A549 (cell line): ENCODE measurements at regions not wholly inside any gene's neighbourhood (a gene's known extent, or its start where the extent isn't known, plus 50 kb on each side); places are given as distances from the start of the nearest gene placed in this dataset.
A peak's percentile ranks its signal among the peaks of the same experiment; 100 is the strongest.

Source experiments
- ATAC-seq, 2 experiments: fragments of 200-7000 bp in 1 of 2; fragments of >200 bp in 1 of 2; cut with Nextera tagmentation in 1 of 2; cut with Tn5 transposase in 1 of 2; 3 replicates each; pipeline versions ENCODE4 v1.8.0 to v1.9.1; 2018 to 2020; ENCODE audit warnings: mild to moderate bottlenecking in 1 of 2, moderate library complexity in 1 of 2
- CTCF ChIA-PET: fragments of 300-600 bp; sonication (Branson Sonifier 250); formaldehyde crosslinking; extraction: SDS; loops from one replicate; lab custom pipeline; 2021; ENCODE audit warnings: antibody characterized with exemption, inconsistent platforms; lab: Yijun Ruan, JAX
- POLR2A ChIA-PET: fragments of 350-600 bp; formaldehyde crosslinking; extraction: SDS; loops from one replicate; lab custom pipeline; 2021; ENCODE audit warnings: antibody characterized with exemption, inconsistent platforms; lab: Yijun Ruan, JAX
- DNase-seq, 2 experiments: peaks; one replicate each; pipeline versions ENCODE4 v3.0.0 to v3.0.0-alpha.2; 2011 to 2016; ENCODE audit warnings: low read depth in 1 of 2, low spot score in 1 of 2
- FAIRE-seq: peaks from 2 replicates; lab custom pipeline; 2011; peaks lifted over from hg19 to GRCh38; lab: Jason Lieb, UNC
- H3K27ac ChIP-seq, 2 experiments: fragments of >200 bp; sonication (Bioruptor Twin); formaldehyde crosslinking; 3 replicates each; pipeline ENCODE4 v1.5.1; 2016 to 2017
- H3K4me1 ChIP-seq: fragments of >200 bp; sonication (Bioruptor Twin); formaldehyde crosslinking; 3 replicates; pipeline ENCODE4 v1.6.1; 2016
- H3K4me2 ChIP-seq: fragments of >200 bp; sonication (Bioruptor Twin); formaldehyde crosslinking; 3 replicates; pipeline ENCODE4 v1.6.1; 2016
- H3K4me3 ChIP-seq: fragments of >200 bp; sonication (Bioruptor Twin); formaldehyde crosslinking; 3 replicates; pipeline ENCODE4 v1.5.1; 2016
- H3K9me3 ChIP-seq: fragments of >200 bp; sonication (Bioruptor Twin); formaldehyde crosslinking; 3 replicates; pipeline ENCODE4 v1.6.1; 2016
- CBX2 ChIP-seq: fragments of 200-600 bp; sonication (generic); IDR thresholded peaks from 2 replicates; pipeline ENCODE4 v1.6.1; 2016; ENCODE audit warnings: low read depth, mild to moderate bottlenecking, borderline replicate concordance
- CBX8 ChIP-seq: fragments of 200-600 bp; sonication (generic); IDR thresholded peaks from 2 replicates; pipeline ENCODE4 v1.6.1; 2016
- EP300 ChIP-seq, 2 experiments: fragments of >200 bp; sonication (Bioruptor Twin); formaldehyde crosslinking; IDR thresholded peaks; 2 replicates in 1 of 2; 3 replicates in 1 of 2; pipeline ENCODE4 v1.6.1; 2016 to 2017
- FOSB ChIP-seq: fragments of 250-450 bp; sonication (Bioruptor Pico); IDR thresholded peaks from 2 replicates; pipeline ENCODE4 v1.5.0; 2020; ENCODE audit warnings: mild to moderate bottlenecking, moderate library complexity
- JUNB ChIP-seq: fragments of >200 bp; sonication (Bioruptor Twin); formaldehyde crosslinking; IDR thresholded peaks from 2 replicates; pipeline ENCODE4 v1.6.1; 2016
- MYC ChIP-seq: IDR thresholded peaks from 2 replicates; pipeline ENCODE4 v1.6.1; 2012; ENCODE audit warnings: mild to moderate bottlenecking, inconsistent platforms, low read length, improper control_type of control experiment, borderline replicate concordance
- NR3C1 ChIP-seq: fragments of >200 bp; sonication (Bioruptor Twin); formaldehyde crosslinking; IDR thresholded peaks from 3 replicates; pipeline ENCODE4 v1.6.1; 2017
- POLR2AphosphoS2 ChIP-seq: conservative IDR thresholded peaks from 2 replicates; pipeline ENCODE4 v1.6.1; 2012; ENCODE audit warnings: low read length, improper control_type of control experiment, inconsistent platforms
- RAD21 ChIP-seq, 2 experiments: fragments of >200 bp in 1 of 2; sonication (Bioruptor Twin) in 1 of 2; formaldehyde crosslinking in 1 of 2; IDR thresholded peaks in 1 of 2; conservative IDR thresholded peaks in 1 of 2; 2 replicates in 1 of 2; 3 replicates in 1 of 2; pipeline ENCODE4 v1.6.1; 2012 to 2018; ENCODE audit warnings: inconsistent platforms in 1 of 2
- SMC3 ChIP-seq: fragments of >200 bp; sonication (Bioruptor Twin); formaldehyde crosslinking; IDR thresholded peaks from 3 replicates; pipeline ENCODE4 v1.6.1; 2018; ENCODE audit warnings: inconsistent platforms
- SREBF2 ChIP-seq: fragments of 450-650 bp; IDR thresholded peaks from 2 replicates; pipeline ENCODE4 v1.6.1; 2014; ENCODE audit warnings: mild to moderate bottlenecking, moderate library complexity
- TFCP2L1 ChIP-seq: fragments of 250-450 bp; sonication (Bioruptor Pico); IDR thresholded peaks from 2 replicates; pipeline ENCODE4 v1.5.0; 2021; ENCODE audit warnings: mild to moderate bottlenecking
- TP53 ChIP-seq: fragments of 250-450 bp; sonication (Bioruptor Pico); IDR thresholded peaks from 2 replicates; pipeline ENCODE4 v1.5.0; 2021; ENCODE audit warnings: mild to moderate bottlenecking, moderate library complexity
- ZSCAN20 ChIP-seq: fragments of 250-450 bp; sonication (Bioruptor Pico); IDR thresholded peaks from 2 replicates; pipeline ENCODE4 v1.8.0; 2022; ENCODE audit warnings: mild to moderate bottlenecking, moderate library complexity
- WGBS: methylation state at CpG from one replicate; pipeline ENCODE4 v1.1.6; 2017; ENCODE audit errors: missing lambda C conversion rate; 5-methylcytosine and 5-hydroxymethylcytosine counted together
- TF ChIP-seq, protein P1 (sequence below): IDR thresholded peaks from 2 replicates; pipeline ENCODE4 v1.6.1; 2012
- TF ChIP-seq, protein P2 (sequence below): fragments of 200-600 bp; sonication (generic); IDR thresholded peaks from 2 replicates; pipeline ENCODE4 v1.6.1; 2016; ENCODE audit warnings: antibody characterized with exemption, mild to moderate bottlenecking, moderate library complexity
- TF ChIP-seq, protein P3 (sequence below): fragments of >200 bp; sonication (Bioruptor Twin); formaldehyde crosslinking; IDR thresholded peaks from 3 replicates; pipeline ENCODE4 v1.5.1; 2016
- TF ChIP-seq, protein P4 (sequence below): fragments of 150-350 bp; IDR thresholded peaks from 2 replicates; pipeline ENCODE4 v1.6.1; 2014; ENCODE audit warnings: low read depth, mild to moderate bottlenecking, low read length

DNA sequence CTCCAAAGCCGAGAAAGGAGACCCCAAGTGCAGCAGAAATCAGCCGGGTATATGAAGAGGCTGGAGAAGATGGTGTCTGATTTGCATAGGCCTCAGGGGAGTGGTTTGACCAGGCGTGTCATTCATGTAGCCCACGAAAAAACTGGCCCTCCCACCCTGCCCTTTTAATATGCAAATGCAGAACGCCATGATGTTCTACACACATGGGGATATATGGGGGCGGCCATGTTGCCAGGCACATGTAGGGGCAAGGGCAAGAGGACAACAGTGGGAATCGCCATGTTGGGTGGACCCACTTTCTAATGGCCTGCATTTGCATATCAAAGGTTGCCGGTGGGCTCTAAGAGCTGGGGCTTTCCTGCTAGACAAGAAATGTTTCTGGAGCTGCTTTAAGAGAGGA is 86.4 kb downstream of the ISX start (continued):
- TF ChIP-seq, protein P1, sequence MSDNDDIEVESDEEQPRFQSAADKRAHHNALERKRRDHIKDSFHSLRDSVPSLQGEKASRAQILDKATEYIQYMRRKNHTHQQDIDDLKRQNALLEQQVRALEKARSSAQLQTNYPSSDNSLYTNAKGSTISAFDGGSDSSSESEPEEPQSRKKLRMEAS, result no peak
- TF ChIP-seq MYC, result no peak
- TF ChIP-seq CBX2, result no peak
- no peak for TF ChIP-seq POLR2AphosphoS2
- TF ChIP-seq, protein P2, sequence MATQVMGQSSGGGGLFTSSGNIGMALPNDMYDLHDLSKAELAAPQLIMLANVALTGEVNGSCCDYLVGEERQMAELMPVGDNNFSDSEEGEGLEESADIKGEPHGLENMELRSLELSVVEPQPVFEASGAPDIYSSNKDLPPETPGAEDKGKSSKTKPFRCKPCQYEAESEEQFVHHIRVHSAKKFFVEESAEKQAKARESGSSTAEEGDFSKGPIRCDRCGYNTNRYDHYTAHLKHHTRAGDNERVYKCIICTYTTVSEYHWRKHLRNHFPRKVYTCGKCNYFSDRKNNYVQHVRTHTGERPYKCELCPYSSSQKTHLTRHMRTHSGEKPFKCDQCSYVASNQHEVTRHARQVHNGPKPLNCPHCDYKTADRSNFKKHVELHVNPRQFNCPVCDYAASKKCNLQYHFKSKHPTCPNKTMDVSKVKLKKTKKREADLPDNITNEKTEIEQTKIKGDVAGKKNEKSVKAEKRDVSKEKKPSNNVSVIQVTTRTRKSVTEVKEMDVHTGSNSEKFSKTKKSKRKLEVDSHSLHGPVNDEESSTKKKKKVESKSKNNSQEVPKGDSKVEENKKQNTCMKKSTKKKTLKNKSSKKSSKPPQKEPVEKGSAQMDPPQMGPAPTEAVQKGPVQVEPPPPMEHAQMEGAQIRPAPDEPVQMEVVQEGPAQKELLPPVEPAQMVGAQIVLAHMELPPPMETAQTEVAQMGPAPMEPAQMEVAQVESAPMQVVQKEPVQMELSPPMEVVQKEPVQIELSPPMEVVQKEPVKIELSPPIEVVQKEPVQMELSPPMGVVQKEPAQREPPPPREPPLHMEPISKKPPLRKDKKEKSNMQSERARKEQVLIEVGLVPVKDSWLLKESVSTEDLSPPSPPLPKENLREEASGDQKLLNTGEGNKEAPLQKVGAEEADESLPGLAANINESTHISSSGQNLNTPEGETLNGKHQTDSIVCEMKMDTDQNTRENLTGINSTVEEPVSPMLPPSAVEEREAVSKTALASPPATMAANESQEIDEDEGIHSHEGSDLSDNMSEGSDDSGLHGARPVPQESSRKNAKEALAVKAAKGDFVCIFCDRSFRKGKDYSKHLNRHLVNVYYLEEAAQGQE, result no peak
- no peak for TF ChIP-seq SREBF2
- TF ChIP-seq TFCP2L1 (CRISPR knock-in tag), result no peak
- TF ChIP-seq CBX8, result no peak
- TF ChIP-seq FOSB (CRISPR knock-in tag), result no peak
- no peak for TF ChIP-seq JUNB
- TF ChIP-seq EP300 (IDR thresholded peaks at IDR 0.05), result no peak

DNA sequence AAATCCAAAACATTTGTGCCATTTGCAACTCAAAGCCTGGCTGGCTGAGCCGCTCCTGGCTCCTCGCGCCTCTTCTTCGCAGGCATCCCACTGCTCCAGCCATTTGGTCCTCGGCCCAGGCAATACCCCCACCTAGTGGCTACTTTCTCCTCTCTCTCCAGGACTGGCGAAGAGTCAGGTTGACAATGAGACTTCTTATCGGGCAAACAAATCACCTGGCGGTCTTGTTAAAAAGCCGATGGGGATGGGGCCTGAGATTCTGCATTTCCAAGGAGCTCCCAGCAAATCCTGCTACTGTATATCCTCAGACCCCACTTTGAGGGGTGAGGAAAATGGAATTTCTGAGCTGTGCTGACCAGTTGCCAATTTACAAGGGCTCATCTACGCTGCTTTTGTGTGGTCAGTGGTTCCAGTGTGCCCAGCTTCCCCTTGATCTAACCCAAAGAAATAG is 89.0 kb downstream of the ISX start:
- POLR2A ChIA-PET, result no interaction called here
- no peak overlapping the region for H3K4me3 ChIP-seq
- H3K9me3 ChIP-seq, result no peaks in the 10 kb centered on the region
- TF ChIP-seq, protein P3, sequence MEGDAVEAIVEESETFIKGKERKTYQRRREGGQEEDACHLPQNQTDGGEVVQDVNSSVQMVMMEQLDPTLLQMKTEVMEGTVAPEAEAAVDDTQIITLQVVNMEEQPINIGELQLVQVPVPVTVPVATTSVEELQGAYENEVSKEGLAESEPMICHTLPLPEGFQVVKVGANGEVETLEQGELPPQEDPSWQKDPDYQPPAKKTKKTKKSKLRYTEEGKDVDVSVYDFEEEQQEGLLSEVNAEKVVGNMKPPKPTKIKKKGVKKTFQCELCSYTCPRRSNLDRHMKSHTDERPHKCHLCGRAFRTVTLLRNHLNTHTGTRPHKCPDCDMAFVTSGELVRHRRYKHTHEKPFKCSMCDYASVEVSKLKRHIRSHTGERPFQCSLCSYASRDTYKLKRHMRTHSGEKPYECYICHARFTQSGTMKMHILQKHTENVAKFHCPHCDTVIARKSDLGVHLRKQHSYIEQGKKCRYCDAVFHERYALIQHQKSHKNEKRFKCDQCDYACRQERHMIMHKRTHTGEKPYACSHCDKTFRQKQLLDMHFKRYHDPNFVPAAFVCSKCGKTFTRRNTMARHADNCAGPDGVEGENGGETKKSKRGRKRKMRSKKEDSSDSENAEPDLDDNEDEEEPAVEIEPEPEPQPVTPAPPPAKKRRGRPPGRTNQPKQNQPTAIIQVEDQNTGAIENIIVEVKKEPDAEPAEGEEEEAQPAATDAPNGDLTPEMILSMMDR, result peak; percentile 47
- TF ChIP-seq ZSCAN20 (CRISPR knock-in tag) (no peak), RAD21 (conservative IDR thresholded peaks at IDR 0.05 in 1 of 2, IDR thresholded peaks at IDR 0.05 in 1 of 2) (peak; percentile 42 to 70; a peak in 4 of 5 replicates), SMC3 (0 out of 3 replicates have a peak, but pooled peaks have one; percentile 26)
- TF ChIP-seq, all 56 proteins: peak for 3
- CTCF ChIA-PET, result interaction anchor here (0.7 to 2.3 kb wide), 15 partner anchors 9 to 1317 kb away, joined by 3 to 10 read pairs (median 3); no protein-coding TSS in a partner anchor
- Histone ChIP-seq H3K4me2 (no peak overlapping the region), H3K27ac (no peak overlapping the region), H3K4me1 (no peaks in the 10 kb centered on the region)
- peak; percentile 90 to 93 for ATAC-seq
- 23% methylated on average over 7 of the region's 10 CpGs for WGBS
- DNase-seq, result peak; percentile 20 to 64
- FAIRE-seq, result no peak

DNA sequence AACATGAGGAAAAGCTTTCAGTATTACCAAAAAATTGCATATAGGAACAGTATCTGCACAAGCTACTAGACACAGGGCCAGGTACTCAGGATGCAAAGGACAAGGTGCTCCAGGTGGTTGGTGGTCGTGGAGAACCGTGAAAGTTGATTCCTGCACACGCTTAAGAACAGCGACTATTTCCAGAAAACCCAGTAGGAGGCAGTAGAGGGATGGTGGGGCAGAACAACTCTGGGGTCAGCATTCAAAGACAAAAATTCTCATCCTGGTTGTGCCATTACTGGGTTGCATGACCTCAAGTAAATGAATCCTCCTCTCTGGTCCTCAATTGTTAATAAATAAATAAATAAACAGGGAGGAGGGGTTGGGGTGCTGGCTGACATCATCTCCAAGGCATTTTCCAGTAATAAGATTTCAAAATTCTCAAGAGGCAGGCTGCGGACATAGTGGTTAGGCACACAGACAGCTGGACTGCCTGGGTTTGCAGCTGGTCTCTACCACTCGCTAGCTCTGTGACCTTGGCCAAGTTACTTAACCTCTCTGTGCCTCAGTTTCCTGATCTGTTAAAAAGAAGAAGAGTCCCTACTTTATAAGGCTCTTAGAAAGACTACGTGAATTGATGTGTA is 89.6 kb downstream of the ISX start:
- ATAC-seq, result peak in 1 of 2 experiments; percentile 12; a peak in 3 of 6 replicates
- no peaks in the 10 kb centered on the region for H3K9me3 ChIP-seq
- TF ChIP-seq, protein P4, sequence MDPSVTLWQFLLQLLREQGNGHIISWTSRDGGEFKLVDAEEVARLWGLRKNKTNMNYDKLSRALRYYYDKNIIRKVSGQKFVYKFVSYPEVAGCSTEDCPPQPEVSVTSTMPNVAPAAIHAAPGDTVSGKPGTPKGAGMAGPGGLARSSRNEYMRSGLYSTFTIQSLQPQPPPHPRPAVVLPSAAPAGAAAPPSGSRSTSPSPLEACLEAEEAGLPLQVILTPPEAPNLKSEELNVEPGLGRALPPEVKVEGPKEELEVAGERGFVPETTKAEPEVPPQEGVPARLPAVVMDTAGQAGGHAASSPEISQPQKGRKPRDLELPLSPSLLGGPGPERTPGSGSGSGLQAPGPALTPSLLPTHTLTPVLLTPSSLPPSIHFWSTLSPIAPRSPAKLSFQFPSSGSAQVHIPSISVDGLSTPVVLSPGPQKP, result no peak
- TF ChIP-seq EP300 (IDR thresholded peaks at IDR 0.05) (no peak), TP53 (CRISPR knock-in tag) (no peak), NR3C1 (no peak), CBX8 (no peak)
- ChIA-PET POLR2A (no interaction called here), CTCF (interaction anchor here (0.7 to 2.3 kb wide), 15 partner anchors 9 to 1317 kb away, joined by 3 to 10 read pairs (median 3); no protein-coding TSS in a partner anchor)
- no peak for DNase-seq
- no peak overlapping the region for H3K27ac ChIP-seq
- H3K4me3 ChIP-seq, result no peak overlapping the region
- 22% methylated on average over 7 of the region's 7 CpGs for WGBS
- FAIRE-seq, result no peak
- no peaks in the 10 kb centered on the region for H3K4me1 ChIP-seq
- no peak overlapping the region for H3K4me2 ChIP-seq
